Astrocyte (in vitro differentiated cells and primary cell): ENCODE measurements at regions not wholly inside any gene's neighbourhood (a gene's known extent, or its start where the extent isn't known, plus 50 kb on each side); places are given as distances from the start of the nearest gene placed in this dataset.

Experiments used
- EZH2 ChIP-seq: IDR thresholded peaks from 2 replicates; pipeline ENCODE4 v1.6.1; 2012; ENCODE audit warnings: mild to moderate bottlenecking, low read length, inconsistent platforms; ENCODE audit not compliant: insufficient read depth
- TF ChIP-seq, protein P1 (sequence below): IDR thresholded peaks from 2 replicates; pipeline ENCODE4 v1.5.1; 2011; ENCODE audit warnings: low read depth, mild to moderate bottlenecking, inconsistent platforms, low read length, moderate library complexity; ENCODE audit not compliant: insufficient read depth

DNA sequence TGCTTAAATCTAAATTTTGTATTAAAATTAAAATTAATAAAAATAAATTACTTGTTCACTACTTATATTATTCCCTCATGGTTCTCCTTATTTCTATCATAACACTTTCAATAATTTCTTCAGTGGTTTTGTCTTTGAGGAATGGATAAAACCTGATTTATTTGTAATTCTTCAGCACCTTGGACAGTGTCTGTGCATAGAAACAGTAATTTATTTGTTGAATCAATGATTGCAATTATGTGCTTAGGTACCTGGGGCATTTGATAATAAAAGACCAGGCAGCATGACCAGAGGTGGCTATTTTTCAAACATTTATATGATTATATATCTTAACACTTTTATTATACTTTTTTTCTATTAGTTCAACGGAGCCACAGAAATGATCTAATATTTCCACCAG is 1062.7 kb downstream of the DSC3 start:
- TF ChIP-seq, protein P1, sequence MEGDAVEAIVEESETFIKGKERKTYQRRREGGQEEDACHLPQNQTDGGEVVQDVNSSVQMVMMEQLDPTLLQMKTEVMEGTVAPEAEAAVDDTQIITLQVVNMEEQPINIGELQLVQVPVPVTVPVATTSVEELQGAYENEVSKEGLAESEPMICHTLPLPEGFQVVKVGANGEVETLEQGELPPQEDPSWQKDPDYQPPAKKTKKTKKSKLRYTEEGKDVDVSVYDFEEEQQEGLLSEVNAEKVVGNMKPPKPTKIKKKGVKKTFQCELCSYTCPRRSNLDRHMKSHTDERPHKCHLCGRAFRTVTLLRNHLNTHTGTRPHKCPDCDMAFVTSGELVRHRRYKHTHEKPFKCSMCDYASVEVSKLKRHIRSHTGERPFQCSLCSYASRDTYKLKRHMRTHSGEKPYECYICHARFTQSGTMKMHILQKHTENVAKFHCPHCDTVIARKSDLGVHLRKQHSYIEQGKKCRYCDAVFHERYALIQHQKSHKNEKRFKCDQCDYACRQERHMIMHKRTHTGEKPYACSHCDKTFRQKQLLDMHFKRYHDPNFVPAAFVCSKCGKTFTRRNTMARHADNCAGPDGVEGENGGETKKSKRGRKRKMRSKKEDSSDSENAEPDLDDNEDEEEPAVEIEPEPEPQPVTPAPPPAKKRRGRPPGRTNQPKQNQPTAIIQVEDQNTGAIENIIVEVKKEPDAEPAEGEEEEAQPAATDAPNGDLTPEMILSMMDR = no peak
- TF ChIP-seq EZH2 = no peak
